Activated T-cell treated with anti-CD3 and anti-CD28 coated beads, Interleukin-2, amount 50 U/mL, for 48 hours (primary cell): ENCODE measurements at regions not wholly inside any gene's neighbourhood (a gene's known extent, or its start where the extent isn't known, plus 50 kb on each side); places are given as distances from the start of the nearest gene placed in this dataset.

Experiments
- DNase-seq, 2 experiments: peaks; one replicate each; pipeline ENCODE4 v3.0.0-alpha.2; 2020

- no peak for DNase-seq
Observed at GRCh38 chr12:90390947-90391346, 564.0 kb downstream of the CCER1 start.

- DNase-seq = no peak
Observed at GRCh38 chr12:90368081-90368480, 586.9 kb downstream of the CCER1 start.

DNA sequence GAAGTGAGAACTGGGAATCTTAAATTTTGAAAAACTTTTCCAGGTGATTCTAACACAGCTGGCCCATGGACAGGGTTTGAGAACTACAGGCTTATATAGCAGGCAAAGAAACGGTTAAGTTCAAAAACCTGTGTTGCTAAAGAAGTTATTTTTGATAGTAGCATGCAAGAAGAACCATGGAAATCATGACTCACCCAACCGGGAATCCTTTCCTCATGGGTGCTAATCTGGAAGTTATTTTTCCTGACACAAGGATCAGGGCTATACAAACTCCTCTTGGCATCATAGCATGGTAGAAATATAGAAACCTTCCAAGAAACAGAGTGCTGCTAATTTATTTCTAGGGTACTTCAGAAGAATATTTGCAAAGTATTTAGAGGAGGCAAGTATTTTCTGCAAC, 588.7 kb downstream of the CCER1 start:
- DNase-seq = no peak

GRCh38 chr12:90360300-90360699, 594.7 kb downstream of the CCER1 start:
- no peak for DNase-seq

DNA sequence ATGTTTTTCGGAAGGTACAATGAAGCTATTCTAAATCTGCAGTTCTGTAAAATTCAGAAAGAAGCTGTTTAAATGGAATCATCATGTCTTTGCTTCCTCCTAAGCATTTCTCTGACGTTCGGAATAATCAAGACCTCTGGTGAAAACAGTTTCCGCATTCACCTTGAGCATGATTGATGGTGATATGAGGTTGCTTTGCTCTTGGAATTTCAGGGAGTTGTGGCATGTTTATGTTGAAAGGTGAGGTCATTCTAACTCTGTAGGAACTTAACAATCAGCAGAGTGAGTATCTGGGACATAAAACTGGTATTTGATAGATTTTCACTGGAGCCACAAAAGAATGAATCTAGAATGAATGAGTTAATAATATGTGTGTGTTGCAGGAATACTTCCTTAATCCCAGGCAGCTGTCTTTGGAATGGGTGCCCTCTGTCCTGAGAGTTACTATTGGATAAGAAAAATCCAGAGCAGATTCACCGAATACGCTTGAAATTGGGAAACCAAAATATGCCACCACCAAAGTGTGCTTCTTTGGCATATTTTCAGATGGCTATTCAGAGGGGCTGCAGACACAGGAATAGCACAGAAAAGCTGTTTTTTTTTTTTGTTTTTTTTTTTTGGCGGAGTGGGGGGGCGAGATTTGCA, 599.1 kb downstream of the CCER1 start:
- no peak for DNase-seq

DNA sequence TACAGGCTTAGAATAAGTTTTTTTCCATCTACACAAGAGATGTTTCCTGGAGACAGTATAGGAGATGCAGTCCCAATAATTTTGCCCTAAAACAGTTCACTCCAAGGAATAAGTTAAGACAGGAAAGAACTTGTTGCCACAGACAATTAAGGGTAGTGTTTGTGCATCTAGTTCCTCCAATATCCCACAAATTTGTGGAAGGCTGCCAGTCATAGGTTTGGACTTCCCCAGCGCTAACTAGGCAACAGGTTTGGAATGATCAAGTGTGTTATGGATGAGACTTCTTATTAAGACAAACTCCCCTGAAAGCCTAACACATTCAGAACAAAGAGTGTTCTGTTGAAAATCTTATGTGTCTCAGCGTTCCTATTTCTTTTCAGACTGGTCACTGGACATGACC, 611.0 kb downstream of the CCER1 start:
- no peak for DNase-seq

DNA sequence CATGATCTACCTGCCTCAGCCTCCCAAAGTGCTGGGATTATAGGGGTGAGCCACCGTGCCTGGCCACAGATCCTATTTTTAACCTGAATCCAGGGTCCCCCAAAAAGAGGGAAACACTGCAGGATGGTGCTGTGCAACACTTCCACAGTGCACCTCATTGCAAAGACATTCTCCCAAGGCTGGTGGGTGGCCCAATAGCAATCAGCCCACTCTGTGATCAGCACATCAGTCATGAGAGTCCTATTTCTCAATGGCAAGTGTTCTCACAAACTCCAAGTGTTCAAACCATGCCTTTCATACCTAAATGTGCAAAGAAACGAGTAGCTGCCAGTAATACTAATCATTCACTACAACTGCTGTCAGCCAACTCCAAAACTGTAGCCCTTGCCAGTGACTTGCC, 612.9 kb downstream of the CCER1 start:
- DNase-seq = no peak

DNA sequence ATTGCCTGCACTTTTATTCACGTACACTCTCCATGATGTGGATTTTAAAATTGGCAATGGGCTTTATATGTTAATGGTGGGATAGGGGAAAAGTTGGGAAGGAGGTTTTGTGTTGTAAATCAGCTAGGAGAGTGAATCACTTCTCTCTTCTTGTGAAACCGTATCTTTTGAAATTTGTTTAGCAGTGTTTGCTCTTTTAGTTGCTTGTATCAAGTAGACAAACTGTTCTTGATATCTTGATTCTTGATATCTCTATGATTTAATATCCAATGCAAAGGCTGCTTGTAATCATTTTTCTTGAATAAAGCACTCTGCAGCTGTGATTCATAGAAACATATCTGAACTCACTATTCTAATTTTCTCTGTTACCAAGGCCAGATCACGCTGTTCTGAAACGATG, 615.1 kb downstream of the CCER1 start:
- DNase-seq = no peak

DNA sequence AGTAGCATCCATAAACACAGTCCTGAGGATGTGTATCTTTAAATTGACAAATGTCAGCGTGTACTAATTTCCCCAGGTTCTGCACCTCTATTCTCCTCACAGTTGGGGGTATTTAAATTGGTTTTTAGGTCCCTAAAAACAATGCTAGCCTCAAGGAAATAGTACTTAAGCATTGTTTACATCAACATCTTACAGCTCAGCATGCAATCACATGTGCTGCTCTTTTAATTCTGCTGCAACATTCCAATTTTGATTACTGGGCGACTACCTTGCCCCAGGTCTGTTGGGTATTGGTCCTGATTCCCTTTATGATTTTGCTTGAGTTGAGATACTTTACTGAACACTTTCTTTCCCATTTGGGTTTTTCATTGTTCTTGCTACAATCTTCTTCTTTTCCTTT, 616.6 kb downstream of the CCER1 start:
- DNase-seq = no peak

- no peak for DNase-seq
Observed at GRCh38 chr12:90337018-90337417, 618.0 kb downstream of the CCER1 start.

DNA sequence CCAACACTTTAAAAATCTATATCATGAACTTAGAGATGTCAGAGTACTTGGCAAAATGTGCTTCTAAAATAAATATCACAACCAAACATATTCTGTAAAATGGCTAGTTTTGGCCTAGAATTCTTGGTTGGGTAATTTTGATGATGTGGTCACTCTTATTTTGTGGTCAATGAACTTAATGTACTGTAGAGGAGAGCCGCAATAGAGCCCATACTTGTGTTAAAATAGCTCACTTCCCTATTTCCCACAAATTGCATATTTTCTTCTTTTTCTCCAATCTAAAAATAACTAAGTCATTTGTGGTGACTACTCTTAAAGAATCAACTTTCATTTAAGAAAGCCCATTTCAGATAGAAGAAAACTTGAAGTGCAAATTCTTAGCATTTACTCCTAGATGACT, 619.4 kb downstream of the CCER1 start:
- DNase-seq = no peak

GRCh38 chr12:90333939-90334338, 621.0 kb downstream of the CCER1 start:
- DNase-seq = no peak

DNA sequence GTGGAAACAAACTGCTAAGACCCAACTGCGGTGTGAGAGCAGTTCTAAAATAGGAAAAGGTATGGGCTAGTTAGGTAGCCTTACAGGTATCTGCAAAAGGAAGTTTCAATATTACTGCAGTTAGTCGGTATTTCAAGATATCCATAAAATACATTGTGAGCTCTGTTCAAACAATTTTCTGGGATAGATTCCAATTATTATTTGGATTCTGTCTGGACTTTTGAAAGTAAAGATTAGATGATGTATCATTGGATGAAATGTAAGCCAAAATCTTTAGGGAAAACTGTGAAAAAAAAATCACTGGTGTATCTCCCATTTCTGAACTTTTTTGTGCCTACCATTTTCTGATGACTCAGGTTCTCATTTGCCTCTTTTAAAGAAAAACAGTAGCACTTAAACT, 621.6 kb downstream of the CCER1 start:
- no peak for DNase-seq

- no peak for DNase-seq
Observed at GRCh38 chr12:90331821-90332220, 623.2 kb downstream of the CCER1 start.

DNA sequence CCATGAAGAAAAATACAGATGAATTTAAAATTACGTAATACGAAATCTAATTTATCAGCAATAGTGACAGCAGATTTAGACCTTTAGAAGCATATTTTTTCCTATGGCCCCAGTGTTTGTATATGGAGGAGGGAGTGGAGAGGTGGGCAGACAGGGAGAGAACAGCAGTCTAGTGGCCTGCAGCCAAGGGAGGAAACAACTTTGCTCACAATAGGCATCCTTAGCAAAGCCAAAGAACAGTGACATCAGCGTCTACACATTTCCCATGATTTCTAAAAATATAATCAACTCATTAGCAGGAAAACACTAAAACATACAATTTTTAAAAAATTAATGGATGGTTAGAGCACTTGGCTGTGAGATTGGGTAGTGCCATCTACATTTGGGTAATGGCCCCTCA, 622.6 kb upstream of the ATP2B1 start:
- DNase-seq = no peak

DNA sequence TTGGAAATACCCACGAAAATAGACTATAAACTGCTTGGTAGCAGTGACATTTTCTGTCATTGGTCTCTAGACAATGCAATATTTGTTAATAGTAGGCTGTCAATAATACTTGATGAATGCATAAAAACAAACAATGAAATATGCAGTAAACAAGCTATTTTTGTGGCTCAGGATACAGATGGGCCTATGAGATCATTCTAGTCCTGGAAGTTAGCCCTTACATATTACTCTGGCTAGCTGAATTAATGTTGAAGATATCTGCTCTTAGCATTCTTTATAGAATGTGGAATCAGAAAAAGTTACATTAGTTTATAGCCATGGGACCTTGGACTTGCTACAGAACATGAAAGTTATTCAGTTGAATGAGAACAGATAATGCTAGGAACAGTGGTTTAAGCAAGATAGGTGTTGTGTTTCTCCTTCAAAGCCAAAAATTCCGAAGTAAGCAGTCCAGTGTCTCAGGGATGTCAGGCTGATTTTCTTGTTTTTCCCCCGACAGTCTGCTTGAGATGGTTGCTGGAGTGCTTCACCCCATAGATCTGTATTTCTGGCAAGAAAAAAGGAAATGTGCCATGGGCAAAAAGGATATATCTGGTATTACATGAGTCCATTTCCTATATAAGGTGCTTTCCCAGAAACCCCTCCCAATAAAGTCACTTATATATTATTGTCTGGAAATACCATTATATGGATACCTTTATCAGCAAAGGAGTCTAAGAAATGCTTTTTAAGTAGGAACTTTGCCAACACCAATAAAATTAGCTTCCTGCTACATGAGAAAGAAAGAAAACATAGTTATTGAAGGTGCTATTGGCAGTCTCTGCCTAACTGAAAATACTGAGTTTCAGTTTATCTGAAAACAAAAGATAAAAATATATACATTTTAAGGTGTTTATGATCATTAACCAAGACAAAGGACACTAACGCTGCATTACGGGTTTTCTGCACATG, 619.4 kb upstream of the ATP2B1 start:
- DNase-seq = no peak

GRCh38 chr12:90323217-90323616, 614.6 kb upstream of the ATP2B1 start:
- DNase-seq = no peak

DNA sequence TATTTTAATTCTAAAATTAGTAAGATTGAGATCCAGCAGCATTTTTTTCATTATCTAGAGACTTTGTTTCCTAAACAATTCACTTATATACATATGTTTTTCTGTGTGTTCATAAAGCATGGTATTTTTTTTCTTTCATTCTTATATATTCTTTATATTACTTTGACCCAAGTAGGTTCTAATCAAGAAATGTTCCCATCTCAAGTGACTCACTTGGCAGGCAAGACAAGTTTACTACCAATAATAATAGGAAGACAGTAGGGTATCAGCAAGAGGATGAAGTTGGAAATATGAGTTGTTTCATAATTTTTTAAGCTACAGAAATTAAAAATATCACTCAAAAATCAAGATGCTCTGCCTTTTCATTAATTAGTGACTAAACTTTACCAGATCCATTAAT, 613.4 kb upstream of the ATP2B1 start:
- DNase-seq = no peak

DNA sequence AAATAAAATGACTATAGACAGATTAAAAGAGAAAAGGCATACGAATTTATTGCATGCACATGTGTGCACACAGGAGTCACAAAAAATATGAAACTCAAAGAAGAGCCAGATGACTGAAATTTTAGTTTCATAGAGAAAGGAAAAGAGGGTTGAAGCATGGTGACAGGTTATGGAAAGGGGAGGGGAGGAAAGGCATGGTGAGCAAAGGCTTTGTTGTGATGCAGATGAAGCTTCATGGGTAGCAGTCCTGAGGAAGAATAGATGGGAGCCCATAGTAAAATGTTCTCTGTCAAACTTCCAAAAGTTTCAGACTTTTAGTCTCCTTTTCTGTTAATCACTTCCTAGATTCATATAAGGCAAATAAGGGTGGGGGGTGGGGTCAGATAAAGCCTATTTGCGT, 612.7 kb upstream of the ATP2B1 start:
- DNase-seq = no peak

DNA sequence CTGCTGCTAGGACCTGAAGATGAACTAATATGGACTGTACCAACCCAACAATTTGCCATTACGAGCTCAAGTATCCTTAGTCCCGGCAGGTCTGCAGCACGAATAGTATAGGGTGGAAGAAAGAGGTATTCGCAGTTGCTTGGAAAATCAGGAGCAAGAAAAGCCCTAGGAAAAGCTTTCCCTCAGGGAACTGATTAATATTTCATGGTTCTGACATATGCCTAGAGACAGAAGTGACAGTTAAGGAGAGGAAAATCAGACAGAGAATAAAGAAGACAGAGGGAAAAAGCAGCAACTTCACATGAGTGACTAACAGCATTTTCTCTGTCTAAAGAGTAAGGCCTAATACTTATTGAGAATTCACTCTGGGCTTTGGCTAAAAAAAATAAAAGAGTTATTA, 602.9 kb upstream of the ATP2B1 start:
- DNase-seq = no peak

DNA sequence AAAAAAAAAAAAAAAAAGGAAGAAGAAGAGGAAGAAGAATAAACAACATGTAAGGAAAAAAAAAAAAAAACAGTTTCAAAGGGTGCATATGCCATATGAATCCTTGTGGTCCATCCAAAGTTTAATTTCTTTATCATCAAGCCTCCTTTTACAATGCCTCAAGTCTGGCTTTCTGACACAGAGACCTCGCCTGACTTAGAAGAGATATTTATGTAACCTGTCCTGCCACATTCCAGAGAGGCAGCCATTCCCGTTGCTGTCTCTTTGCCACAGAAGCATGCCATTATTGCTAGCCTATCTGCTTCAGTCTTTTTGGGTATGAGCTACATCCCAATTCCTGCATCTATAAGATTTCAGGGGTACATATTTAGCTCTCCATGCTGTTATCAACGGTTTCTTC, 596.7 kb upstream of the ATP2B1 start:
- DNase-seq = no peak

DNA sequence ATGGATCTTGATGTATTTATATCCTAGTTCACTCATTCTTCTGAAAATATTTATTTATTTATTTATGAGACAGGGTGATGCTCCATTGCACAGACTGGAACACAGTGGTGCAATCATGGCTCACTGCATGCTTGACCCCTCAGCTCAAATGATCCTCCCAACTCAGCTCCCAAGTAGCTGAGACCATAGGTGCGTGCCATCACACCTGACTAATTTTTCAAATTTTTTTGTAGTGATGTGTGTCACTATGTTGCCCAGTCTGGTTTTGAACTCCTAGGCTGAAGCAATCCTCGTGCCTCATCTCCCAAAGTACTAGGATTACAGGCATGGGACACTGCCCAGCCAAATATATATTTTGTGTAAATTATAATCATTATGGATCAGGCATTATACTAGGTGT, 595.6 kb upstream of the ATP2B1 start:
- DNase-seq = no peak

DNA sequence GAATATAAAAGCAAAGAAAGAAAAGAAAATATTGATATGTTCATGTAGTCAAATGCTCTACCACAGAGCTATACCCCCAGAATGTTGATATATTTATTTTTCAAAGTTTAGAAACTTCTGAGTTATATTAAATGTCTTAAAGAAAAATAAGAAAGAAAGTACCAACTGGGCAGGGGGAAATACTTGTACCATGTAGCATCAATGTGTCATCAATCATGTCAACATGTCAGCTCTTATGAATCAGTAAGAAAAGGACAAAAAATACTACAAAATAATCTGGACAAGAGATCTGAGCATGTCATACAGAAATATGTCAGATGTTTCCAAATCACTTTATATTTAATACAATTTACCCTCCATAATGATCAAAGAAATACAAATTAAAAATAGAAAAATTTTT, 595.1 kb upstream of the ATP2B1 start:
- no peak for DNase-seq

GRCh38 chr12:90301561-90302133, 593.0 kb upstream of the ATP2B1 start:
- DNase-seq = no peak
